GM13976 (cell line): ENCODE measurements at regions not wholly inside any gene's neighbourhood (a gene's known extent, or its start where the extent isn't known, plus 50 kb on each side); places are given as distances from the start of the nearest gene placed in this dataset.
"Not testable (repeated sequence)": the region's sequence is repeated elsewhere in the genome, so short reads cannot be mapped to it uniquely, and the experiment has no call there.

Source experiments
- DNase-seq: peaks from one replicate; pipeline ENCODE4 v3.0.0; 2012; ENCODE audit warnings: low spot score
- CTCF ChIP-seq: IDR thresholded peaks from 2 replicates; pipeline ENCODE4 v1.5.1; 2012; ENCODE audit warnings: borderline replicate concordance, mild to moderate bottlenecking; ENCODE audit not compliant: insufficient read depth; ENCODE audit errors: extremely low read depth, missing control alignments, control extremely low read depth
- in situ Hi-C: fragments of 300-500 bp; cut with MboI; formaldehyde crosslinking; loops from one replicate; pipeline ENCODE4 v1.12.0; 2022; ENCODE audit warnings: low sequenced_read_pairs, mixed read lengths, inconsistent platforms; ENCODE audit not compliant: unreplicated experiment

GRCh38 chr16:73951481-73951880 lies 345.1 kb upstream of the PSMD7 start:
- in situ Hi-C loops, result no loop called here
- no peak for DNase-seq
- TF ChIP-seq CTCF, result no peak

GRCh38 chr16:73949574-73950320 lies 346.9 kb upstream of the PSMD7 start:
- in situ Hi-C loops, result no loop called here
- DNase-seq, result no peak
- TF ChIP-seq CTCF, result no peak

- no peak for DNase-seq
- in situ Hi-C loops, result no loop called here
- TF ChIP-seq CTCF, result no peak
Measured at GRCh38 chr16:73945631-73946030, 351.0 kb upstream of the PSMD7 start.

GRCh38 chr16:73943184-73943583 lies 353.4 kb upstream of the PSMD7 start:
- in situ Hi-C loops, DNase-seq: not testable (repeated sequence)

- in situ Hi-C loops, DNase-seq: not testable (repeated sequence)
Measured at GRCh38 chr16:73940786-73941185, 355.8 kb upstream of the PSMD7 start.

- no peak for TF ChIP-seq CTCF
- in situ Hi-C loops, result no loop called here
- no peak for DNase-seq
Measured at GRCh38 chr16:73923951-73924350, 372.7 kb upstream of the PSMD7 start.

- no peak for TF ChIP-seq CTCF
- in situ Hi-C loops, result no loop called here
- DNase-seq, result no peak
Measured at GRCh38 chr16:73921295-73921694, 375.3 kb upstream of the PSMD7 start.
